Gastrocnemius medialis (tissue), 4 donors: ENCODE measurements at regions not wholly inside any gene's neighbourhood (a gene's known extent, or its start where the extent isn't known, plus 50 kb on each side); places are given as distances from the start of the nearest gene placed in this dataset.

Source experiments
- POLR2A ChIP-seq, 2 donors: fragments of 450-650 bp; IDR thresholded peaks; one replicate each; pipeline ENCODE4 v1.6.1; 2017; ENCODE audit warnings: antibody characterized with exemption in 2 of 2, mild to moderate bottlenecking in 2 of 2, moderate library complexity in 2 of 2
- TF ChIP-seq, protein P1 (sequence below), 5 experiments: fragments of 450-650 bp in 3 of 5; fragments of 200-600 bp in 2 of 5; sonication (generic) in 2 of 5; IDR thresholded peaks in 4 of 5; conservative IDR thresholded peaks in 1 of 5; 1 replicate in 4 of 5; 2 replicates in 1 of 5; pipeline ENCODE4 v1.5.1; 2016 to 2019; ENCODE audit warnings: antibody characterized with exemption in 5 of 5, mild to moderate bottlenecking in 3 of 5, moderate library complexity in 3 of 5

DNA sequence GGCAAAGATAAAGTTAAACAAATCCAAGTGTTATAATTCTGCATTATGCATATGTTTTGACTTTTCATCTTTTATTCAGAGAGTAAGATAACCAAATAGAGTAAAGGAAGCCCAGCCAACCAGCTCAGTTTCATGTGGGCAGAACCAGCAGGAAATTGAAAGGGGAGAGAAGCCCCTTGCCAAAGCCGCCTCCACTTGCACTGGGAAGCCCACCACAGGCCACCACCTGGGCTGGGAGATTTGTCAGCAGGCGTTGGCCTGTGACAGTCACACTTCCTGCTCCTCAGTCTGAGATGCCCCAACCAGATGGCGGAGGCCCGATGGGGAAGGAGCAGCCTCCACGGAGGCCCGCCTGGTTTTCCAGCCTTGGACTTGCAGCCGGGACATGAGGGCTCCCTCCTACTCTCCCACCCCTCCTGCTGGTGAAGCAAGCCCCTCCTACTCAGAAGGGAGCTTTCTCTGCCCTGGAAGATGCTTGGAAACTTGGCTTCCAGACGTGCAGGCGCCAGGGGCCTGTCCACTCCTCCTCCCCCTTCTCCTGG is 166.8 kb upstream of the SULF2 start:
- TF ChIP-seq, protein P1, sequence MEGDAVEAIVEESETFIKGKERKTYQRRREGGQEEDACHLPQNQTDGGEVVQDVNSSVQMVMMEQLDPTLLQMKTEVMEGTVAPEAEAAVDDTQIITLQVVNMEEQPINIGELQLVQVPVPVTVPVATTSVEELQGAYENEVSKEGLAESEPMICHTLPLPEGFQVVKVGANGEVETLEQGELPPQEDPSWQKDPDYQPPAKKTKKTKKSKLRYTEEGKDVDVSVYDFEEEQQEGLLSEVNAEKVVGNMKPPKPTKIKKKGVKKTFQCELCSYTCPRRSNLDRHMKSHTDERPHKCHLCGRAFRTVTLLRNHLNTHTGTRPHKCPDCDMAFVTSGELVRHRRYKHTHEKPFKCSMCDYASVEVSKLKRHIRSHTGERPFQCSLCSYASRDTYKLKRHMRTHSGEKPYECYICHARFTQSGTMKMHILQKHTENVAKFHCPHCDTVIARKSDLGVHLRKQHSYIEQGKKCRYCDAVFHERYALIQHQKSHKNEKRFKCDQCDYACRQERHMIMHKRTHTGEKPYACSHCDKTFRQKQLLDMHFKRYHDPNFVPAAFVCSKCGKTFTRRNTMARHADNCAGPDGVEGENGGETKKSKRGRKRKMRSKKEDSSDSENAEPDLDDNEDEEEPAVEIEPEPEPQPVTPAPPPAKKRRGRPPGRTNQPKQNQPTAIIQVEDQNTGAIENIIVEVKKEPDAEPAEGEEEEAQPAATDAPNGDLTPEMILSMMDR (IDR thresholded peaks at IDR 0.05 in 4 of 5, conservative IDR thresholded peaks at IDR 0.05 in 1 of 5) = no peak
- TF ChIP-seq POLR2A (IDR thresholded peaks at IDR 0.05) = no peak
